ENCODE measurements at regions not wholly inside any gene's neighbourhood (a gene's known extent, or its start where the extent isn't known, plus 50 kb on each side); places are given as distances from the start of the nearest gene placed in this dataset.
A peak's percentile ranks its signal among the peaks of the same experiment; 100 is the strongest.

DNA sequence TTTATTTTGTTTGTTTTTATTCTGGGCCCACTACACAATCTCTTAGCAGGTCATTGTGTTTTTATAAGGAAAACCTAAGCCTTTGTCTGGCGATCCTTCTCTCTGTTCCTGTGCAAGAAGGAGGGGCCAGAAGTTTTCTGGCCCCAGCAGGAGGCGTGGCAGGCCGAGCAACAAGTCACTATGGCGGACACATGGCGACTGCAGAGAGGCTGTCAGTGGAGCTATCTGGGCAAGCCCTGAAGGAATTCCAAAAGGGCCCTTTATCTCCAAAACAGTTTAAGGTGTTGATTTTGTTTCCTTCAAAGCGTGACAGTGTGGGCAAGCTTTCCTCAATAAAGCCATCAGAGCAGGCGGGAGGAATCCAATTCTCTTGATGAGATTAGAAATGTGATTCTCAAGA lies 118.8 kb upstream of the CTAGE1 start:
- H3K9me3 ChIP-seq = no peaks in the 10 kb centered on the region
- WGBS, 3 donors = 66 to 74% (median 72%) methylated on average over 7 of the region's 7 CpGs
- TF ChIP-seq, protein P1, sequence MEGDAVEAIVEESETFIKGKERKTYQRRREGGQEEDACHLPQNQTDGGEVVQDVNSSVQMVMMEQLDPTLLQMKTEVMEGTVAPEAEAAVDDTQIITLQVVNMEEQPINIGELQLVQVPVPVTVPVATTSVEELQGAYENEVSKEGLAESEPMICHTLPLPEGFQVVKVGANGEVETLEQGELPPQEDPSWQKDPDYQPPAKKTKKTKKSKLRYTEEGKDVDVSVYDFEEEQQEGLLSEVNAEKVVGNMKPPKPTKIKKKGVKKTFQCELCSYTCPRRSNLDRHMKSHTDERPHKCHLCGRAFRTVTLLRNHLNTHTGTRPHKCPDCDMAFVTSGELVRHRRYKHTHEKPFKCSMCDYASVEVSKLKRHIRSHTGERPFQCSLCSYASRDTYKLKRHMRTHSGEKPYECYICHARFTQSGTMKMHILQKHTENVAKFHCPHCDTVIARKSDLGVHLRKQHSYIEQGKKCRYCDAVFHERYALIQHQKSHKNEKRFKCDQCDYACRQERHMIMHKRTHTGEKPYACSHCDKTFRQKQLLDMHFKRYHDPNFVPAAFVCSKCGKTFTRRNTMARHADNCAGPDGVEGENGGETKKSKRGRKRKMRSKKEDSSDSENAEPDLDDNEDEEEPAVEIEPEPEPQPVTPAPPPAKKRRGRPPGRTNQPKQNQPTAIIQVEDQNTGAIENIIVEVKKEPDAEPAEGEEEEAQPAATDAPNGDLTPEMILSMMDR (IDR thresholded peaks at IDR 0.05) = no peak
- no peaks in the 10 kb centered on the region for H3K27me3 ChIP-seq (ENCODE audit: insufficient read depth in 3 of 3, low read length in 2 of 3)
- intact Hi-C loops (cut with DNase I) = no loop called here
- ATAC-seq (no peak), DNase-seq (no peak)
- H3K4me3 ChIP-seq = no peak overlapping the region
- H3K27ac ChIP-seq = no peak overlapping the region
- H3K36me3 ChIP-seq (ENCODE audit: insufficient read depth in 1 of 2, low read depth in 1 of 2) = no peaks in the 10 kb centered on the region
- no peaks in the 10 kb centered on the region for H3K4me1 ChIP-seq

- Histone ChIP-seq H3K4me3 (no peak overlapping the region), H3K27ac (no peak overlapping the region), H3K9me3 (no peaks in the 10 kb centered on the region), H3K27me3 (ENCODE audit: insufficient read depth in 3 of 3, low read length in 2 of 3) (no peaks in the 10 kb centered on the region), H3K36me3 (ENCODE audit: insufficient read depth in 1 of 2, low read depth in 1 of 2) (no peaks in the 10 kb centered on the region), H3K4me1 (no peaks in the 10 kb centered on the region)
- intact Hi-C loops (cut with DNase I) = no loop called here
- WGBS, 3 donors = 80 to 85% (median 84%) methylated on average over 5 of the region's 5 CpGs
- DNase-seq = peak; percentile 32 to 62
- ATAC-seq = peak in 2 of 4 donors; percentile 36 to 56
- TF ChIP-seq, protein P1 (IDR thresholded peaks at IDR 0.05) = no peak
These were observed 120.7 kb upstream of the CTAGE1 start for GRCh38 chr18:22538426-22538825.

GRCh38 chr18:22539051-22539765 lies 121.5 kb upstream of the CTAGE1 start:
- no peaks in the 10 kb centered on the region for H3K36me3 ChIP-seq (ENCODE audit: insufficient read depth in 1 of 2, low read depth in 1 of 2)
- H3K27ac ChIP-seq = no peak overlapping the region
- DNase-seq = peak; percentile 48 to 84
- 61 to 68% (median 64%) methylated on average over 6 of the region's 6 CpGs for WGBS, 3 donors
- no peak overlapping the region for H3K4me3 ChIP-seq
- intact Hi-C loops (cut with DNase I) = no loop called here
- no peaks in the 10 kb centered on the region for H3K4me1 ChIP-seq
- ATAC-seq = peak in 1 of 4 donors; percentile 53
- no peaks in the 10 kb centered on the region for H3K27me3 ChIP-seq (ENCODE audit: insufficient read depth in 3 of 3, low read length in 2 of 3)
- TF ChIP-seq, protein P1 (IDR thresholded peaks at IDR 0.05) = no peak
- no peaks in the 10 kb centered on the region for H3K9me3 ChIP-seq

- no peaks in the 10 kb centered on the region for H3K4me1 ChIP-seq
- intact Hi-C loops (cut with DNase I) = no loop called here
- 77 to 97% (median 87%) methylated on average over 1 of the region's 1 CpG for WGBS, 3 donors
- TF ChIP-seq, protein P1 (IDR thresholded peaks at IDR 0.05) = no peak
- ATAC-seq = no peak
- no peaks in the 10 kb centered on the region for H3K9me3 ChIP-seq
- no peak overlapping the region for H3K27ac ChIP-seq
- DNase-seq = no peak
- H3K36me3 ChIP-seq (ENCODE audit: insufficient read depth in 1 of 2, low read depth in 1 of 2) = no peaks in the 10 kb centered on the region
- no peaks in the 10 kb centered on the region for H3K27me3 ChIP-seq (ENCODE audit: insufficient read depth in 3 of 3, low read length in 2 of 3)
- H3K4me3 ChIP-seq = no peak overlapping the region
These were observed 123.5 kb upstream of the CTAGE1 start for GRCh38 chr18:22541232-22541631.

GRCh38 chr18:22542406-22542835 lies 124.7 kb upstream of the CTAGE1 start:
- no peak overlapping the region for H3K4me3 ChIP-seq
- H3K4me1 ChIP-seq = no peaks in the 10 kb centered on the region
- peak; percentile 43 to 53 for DNase-seq
- no peak for ATAC-seq
- H3K36me3 ChIP-seq (ENCODE audit: insufficient read depth in 1 of 2, low read depth in 1 of 2) = no peaks in the 10 kb centered on the region
- no peak overlapping the region for H3K27ac ChIP-seq
- H3K9me3 ChIP-seq = no peaks in the 10 kb centered on the region
- TF ChIP-seq, protein P1 (IDR thresholded peaks at IDR 0.05) = no peak
- WGBS, 3 donors = 70 to 77% (median 75%) methylated on average over 4 of the region's 4 CpGs
- H3K27me3 ChIP-seq (ENCODE audit: insufficient read depth in 3 of 3, low read length in 2 of 3) = no peaks in the 10 kb centered on the region
- intact Hi-C loops (cut with DNase I) = no loop called here

Data from psoas muscle (tissue), 7 donors.